ENCODE measurements at regions not wholly inside any gene's neighbourhood (a gene's known extent, or its start where the extent isn't known, plus 50 kb on each side); places are given as distances from the start of the nearest gene placed in this dataset.

DNA sequence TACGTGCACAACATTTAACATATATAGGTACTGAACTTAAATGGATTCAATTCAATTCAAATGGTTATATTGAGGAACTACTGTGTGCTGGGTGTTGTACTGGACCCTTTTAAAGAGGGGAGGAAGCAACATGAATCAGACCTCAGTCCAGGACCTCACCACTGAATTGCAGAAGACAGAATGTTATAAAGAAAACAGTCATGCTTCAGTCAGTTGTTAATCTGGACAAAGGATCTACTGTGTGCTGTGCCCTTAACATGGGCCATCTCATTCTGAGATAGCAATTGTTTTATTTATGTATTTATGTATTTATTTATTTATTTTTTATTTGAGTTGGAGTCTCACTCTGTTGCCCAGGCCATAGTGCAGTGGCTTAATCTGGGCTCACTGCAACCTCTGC, 240.1 kb downstream of the HAPSTR1 start:
- H3K4me1 ChIP-seq (ENCODE audit: control insufficient read depth in 2 of 2, insufficient read depth in 1 of 2, low read depth in 1 of 2, low read length in 2 of 2), result peaks cover 0 to 2% of the 10 kb centered on the region in 2 donors
- no peak overlapping the region for H3K4ac ChIP-seq (ENCODE audit: low read length)
- no peak overlapping the region for H3K4me2 ChIP-seq (ENCODE audit: insufficient read depth, low read length, poor library complexity, severe bottlenecking)
- no CpG with 5 or more reads among the region's 1 CpG for WGBS, 2 donors (ENCODE audit: extremely low coverage in 2 of 2, insufficient read length in 2 of 2, insufficient replicate concordance in 1 of 2)
- H2BK5ac ChIP-seq (ENCODE audit: low read length), result no peak overlapping the region
- no peak for DNase-seq (ENCODE audit: low spot score)
- H3K27ac ChIP-seq (replicated peaks; ENCODE audit: low read length), result no peak overlapping the region
- no peak overlapping the region for H4K8ac ChIP-seq (ENCODE audit: low read depth, low read length)
- H3K9ac ChIP-seq (ENCODE audit: low read depth, low read length, poor library complexity), result no peak overlapping the region
- no peak overlapping the region for H3K23ac ChIP-seq (ENCODE audit: low read depth, low read length, poor library complexity)
- no peak overlapping the region for H2AK5ac ChIP-seq (ENCODE audit: low read depth, low read length)
- H3K4me3 ChIP-seq (ENCODE audit: low read length in 2 of 2), result no peak overlapping the region
- H3K27me3 ChIP-seq (ENCODE audit: control insufficient read depth in 3 of 3, insufficient read depth in 3 of 3, low read depth in 1 of 3, low read length in 3 of 3), result peaks cover 0 to 12% (median 0%) of the 10 kb centered on the region in 3 experiments
- H2BK15ac ChIP-seq (ENCODE audit: low read length), result no peak overlapping the region
- H3K79me1 ChIP-seq (ENCODE audit: low read depth, low read length), result peaks cover 2% of the 10 kb centered on the region
- H2BK120ac ChIP-seq (ENCODE audit: low read depth, low read length), result no peak overlapping the region
- no peaks in the 10 kb centered on the region for H3K9me3 ChIP-seq (replicated peaks in 1 of 2; ENCODE audit: control insufficient read depth in 2 of 2, insufficient read depth in 1 of 2, low read depth in 1 of 2, low read length in 2 of 2)
- H2AFZ ChIP-seq (ENCODE audit: low read length), result no peak overlapping the region
- H2BK12ac ChIP-seq (ENCODE audit: low read length), result no peak overlapping the region
- H3K18ac ChIP-seq (ENCODE audit: low read length), result no peak overlapping the region
- H3K14ac ChIP-seq (ENCODE audit: low read length), result no peak overlapping the region
- no peaks in the 10 kb centered on the region for H3K36me3 ChIP-seq (replicated peaks in 1 of 2; ENCODE audit: control insufficient read depth in 2 of 2, insufficient read depth in 2 of 2, low read length in 2 of 2)
- no peak overlapping the region for H4K91ac ChIP-seq (ENCODE audit: low read depth, low read length, poor library complexity)

DNA sequence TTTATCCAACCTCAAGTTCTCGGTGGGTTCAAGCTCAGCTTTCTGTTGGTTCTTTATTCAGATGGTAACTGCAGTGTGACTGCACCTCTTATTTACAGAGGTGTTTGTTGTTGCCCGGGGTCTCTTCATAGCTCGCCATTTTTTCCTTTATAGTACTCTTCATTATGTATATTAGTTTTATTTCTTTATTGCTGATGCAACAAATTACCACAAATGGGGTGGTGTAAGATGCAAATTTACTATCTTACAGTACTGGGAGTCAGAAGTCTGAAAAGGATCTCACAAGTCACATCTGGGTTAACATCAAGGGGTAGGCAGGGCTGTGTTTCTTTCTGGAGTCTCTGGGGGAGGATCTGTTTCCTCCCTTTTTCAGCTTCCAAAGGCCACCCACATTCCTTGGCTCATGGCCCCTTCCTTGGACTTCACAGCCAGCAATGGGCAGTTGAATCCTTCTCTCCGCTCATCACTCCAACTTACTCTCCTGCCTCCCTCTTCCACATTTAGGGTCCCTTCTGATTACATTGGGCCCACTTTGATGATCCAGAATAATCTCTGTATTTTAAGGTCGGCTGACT, 241.2 kb downstream of the HAPSTR1 start:
- Histone ChIP-seq H3K18ac (ENCODE audit: low read length) (no peak overlapping the region), H3K4ac (ENCODE audit: low read length) (no peak overlapping the region), H3K27ac (replicated peaks; ENCODE audit: low read length) (no peak overlapping the region), H2BK120ac (ENCODE audit: low read depth, low read length) (no peak overlapping the region), H3K79me1 (ENCODE audit: low read depth, low read length) (peaks cover 1% of the 10 kb centered on the region), H2BK15ac (ENCODE audit: low read length) (no peak overlapping the region), H3K14ac (ENCODE audit: low read length) (no peak overlapping the region), H4K8ac (ENCODE audit: low read depth, low read length) (no peak overlapping the region), H3K36me3 (replicated peaks in 1 of 2; ENCODE audit: control insufficient read depth in 2 of 2, insufficient read depth in 2 of 2, low read length in 2 of 2) (no peaks in the 10 kb centered on the region), H2AFZ (ENCODE audit: low read length) (no peak overlapping the region), H3K9ac (ENCODE audit: low read depth, low read length, poor library complexity) (no peak overlapping the region), H3K4me2 (ENCODE audit: insufficient read depth, low read length, poor library complexity, severe bottlenecking) (no peak overlapping the region), H2BK12ac (ENCODE audit: low read length) (no peak overlapping the region), H2BK5ac (ENCODE audit: low read length) (no peak overlapping the region), H3K4me1 (ENCODE audit: control insufficient read depth in 2 of 2, insufficient read depth in 1 of 2, low read depth in 1 of 2, low read length in 2 of 2) (peaks cover 0 to 2% of the 10 kb centered on the region in 2 donors), H3K27me3 (ENCODE audit: control insufficient read depth in 3 of 3, insufficient read depth in 3 of 3, low read depth in 1 of 3, low read length in 3 of 3) (peaks cover 0 to 12% (median 0%) of the 10 kb centered on the region in 3 experiments), H3K23ac (ENCODE audit: low read depth, low read length, poor library complexity) (no peak overlapping the region), H2AK5ac (ENCODE audit: low read depth, low read length) (no peak overlapping the region), H4K91ac (ENCODE audit: low read depth, low read length, poor library complexity) (no peak overlapping the region), H3K4me3 (ENCODE audit: low read length in 2 of 2) (no peak overlapping the region), H3K9me3 (replicated peaks in 1 of 2; ENCODE audit: control insufficient read depth in 2 of 2, insufficient read depth in 1 of 2, low read depth in 1 of 2, low read length in 2 of 2) (no peaks in the 10 kb centered on the region)
- WGBS, 2 donors (ENCODE audit: extremely low coverage in 2 of 2, insufficient read length in 2 of 2, insufficient replicate concordance in 1 of 2), result no CpG with 5 or more reads among the region's 5 CpGs
- no peak for DNase-seq (ENCODE audit: low spot score)

DNA sequence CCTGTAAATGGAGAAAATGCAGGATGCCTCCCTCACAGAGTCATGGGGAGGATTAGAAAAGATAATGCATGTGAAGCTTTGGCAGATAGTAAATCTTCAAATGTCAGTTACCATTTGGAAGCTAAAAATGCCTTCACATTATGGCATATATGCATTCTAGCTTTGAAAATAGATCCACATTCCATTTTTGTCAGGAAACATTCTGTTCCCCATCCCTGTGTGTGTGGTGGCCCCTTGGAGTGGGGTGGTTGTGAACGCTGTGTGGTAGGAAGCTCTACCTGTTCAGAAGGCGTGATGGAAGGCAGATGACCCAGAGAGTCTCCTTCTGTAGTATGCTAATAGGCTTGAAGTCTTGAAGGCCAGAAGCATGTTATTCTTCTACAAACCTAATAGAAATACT, 242.0 kb downstream of the HAPSTR1 start:
- no peak overlapping the region for H2BK15ac ChIP-seq (ENCODE audit: low read length)
- peaks cover 0 to 12% (median 0%) of the 10 kb centered on the region in 3 experiments for H3K27me3 ChIP-seq (ENCODE audit: control insufficient read depth in 3 of 3, insufficient read depth in 3 of 3, low read depth in 1 of 3, low read length in 3 of 3)
- no peaks in the 10 kb centered on the region for H3K9me3 ChIP-seq (replicated peaks in 1 of 2; ENCODE audit: control insufficient read depth in 2 of 2, insufficient read depth in 1 of 2, low read depth in 1 of 2, low read length in 2 of 2)
- no peak overlapping the region for H3K4me3 ChIP-seq (ENCODE audit: low read length in 2 of 2)
- no peak overlapping the region for H3K23ac ChIP-seq (ENCODE audit: low read depth, low read length, poor library complexity)
- H2BK120ac ChIP-seq (ENCODE audit: low read depth, low read length), result no peak overlapping the region
- H3K14ac ChIP-seq (ENCODE audit: low read length), result no peak overlapping the region
- no peak overlapping the region for H4K91ac ChIP-seq (ENCODE audit: low read depth, low read length, poor library complexity)
- H3K79me1 ChIP-seq (ENCODE audit: low read depth, low read length), result no peaks in the 10 kb centered on the region
- H3K4me1 ChIP-seq (ENCODE audit: control insufficient read depth in 2 of 2, insufficient read depth in 1 of 2, low read depth in 1 of 2, low read length in 2 of 2), result no peaks in the 10 kb centered on the region
- no peak overlapping the region for H3K9ac ChIP-seq (ENCODE audit: low read depth, low read length, poor library complexity)
- H2BK5ac ChIP-seq (ENCODE audit: low read length), result no peak overlapping the region
- no peak overlapping the region for H2BK12ac ChIP-seq (ENCODE audit: low read length)
- no CpG with 5 or more reads among the region's 2 CpGs for WGBS, 2 donors (ENCODE audit: extremely low coverage in 2 of 2, insufficient read length in 2 of 2, insufficient replicate concordance in 1 of 2)
- H3K36me3 ChIP-seq (replicated peaks in 1 of 2; ENCODE audit: control insufficient read depth in 2 of 2, insufficient read depth in 2 of 2, low read length in 2 of 2), result no peaks in the 10 kb centered on the region
- H3K4ac ChIP-seq (ENCODE audit: low read length), result no peak overlapping the region
- no peak overlapping the region for H3K4me2 ChIP-seq (ENCODE audit: insufficient read depth, low read length, poor library complexity, severe bottlenecking)
- no peak overlapping the region for H2AFZ ChIP-seq (ENCODE audit: low read length)
- no peak for DNase-seq (ENCODE audit: low spot score)
- H4K8ac ChIP-seq (ENCODE audit: low read depth, low read length), result no peak overlapping the region
- no peak overlapping the region for H2AK5ac ChIP-seq (ENCODE audit: low read depth, low read length)
- H3K18ac ChIP-seq (ENCODE audit: low read length), result no peak overlapping the region
- no peak overlapping the region for H3K27ac ChIP-seq (replicated peaks; ENCODE audit: low read length)

DNA sequence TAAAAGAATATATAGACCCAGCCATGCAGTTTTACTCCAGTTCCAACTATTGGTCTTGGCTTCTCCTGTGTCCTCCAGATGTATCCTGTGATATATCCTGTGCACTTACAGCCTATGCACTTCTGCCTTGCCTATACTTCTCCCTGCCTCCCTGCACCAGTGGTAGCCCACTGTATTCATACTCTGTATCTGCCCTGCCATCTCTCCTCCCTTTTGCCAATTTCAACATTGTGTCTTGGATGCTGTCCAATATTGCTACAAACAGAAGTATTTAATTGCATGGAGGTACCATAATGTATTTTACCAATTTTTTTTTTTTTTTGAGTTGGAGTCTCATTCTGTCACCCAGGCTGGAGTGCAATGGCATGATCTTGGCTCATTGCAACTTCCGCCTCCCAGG, 242.7 kb downstream of the HAPSTR1 start:
- Histone ChIP-seq H3K18ac (ENCODE audit: low read length) (no peak overlapping the region), H2BK5ac (ENCODE audit: low read length) (no peak overlapping the region), H3K36me3 (replicated peaks in 1 of 2; ENCODE audit: control insufficient read depth in 2 of 2, insufficient read depth in 2 of 2, low read length in 2 of 2) (no peaks in the 10 kb centered on the region), H3K9me3 (replicated peaks in 1 of 2; ENCODE audit: control insufficient read depth in 2 of 2, insufficient read depth in 1 of 2, low read depth in 1 of 2, low read length in 2 of 2) (no peaks in the 10 kb centered on the region), H3K4me2 (ENCODE audit: insufficient read depth, low read length, poor library complexity, severe bottlenecking) (no peak overlapping the region), H3K9ac (ENCODE audit: low read depth, low read length, poor library complexity) (no peak overlapping the region), H3K79me1 (ENCODE audit: low read depth, low read length) (no peaks in the 10 kb centered on the region), H3K23ac (ENCODE audit: low read depth, low read length, poor library complexity) (no peak overlapping the region), H2BK15ac (ENCODE audit: low read length) (no peak overlapping the region), H3K27me3 (ENCODE audit: control insufficient read depth in 3 of 3, insufficient read depth in 3 of 3, low read depth in 1 of 3, low read length in 3 of 3) (peaks cover 0 to 12% (median 0%) of the 10 kb centered on the region in 3 experiments), H3K27ac (replicated peaks; ENCODE audit: low read length) (no peak overlapping the region), H3K14ac (ENCODE audit: low read length) (no peak overlapping the region), H3K4me1 (ENCODE audit: control insufficient read depth in 2 of 2, insufficient read depth in 1 of 2, low read depth in 1 of 2, low read length in 2 of 2) (no peaks in the 10 kb centered on the region), H3K4me3 (ENCODE audit: low read length in 2 of 2) (no peak overlapping the region), H2AFZ (ENCODE audit: low read length) (no peak overlapping the region), H3K4ac (ENCODE audit: low read length) (no peak overlapping the region), H2AK5ac (ENCODE audit: low read depth, low read length) (no peak overlapping the region), H4K8ac (ENCODE audit: low read depth, low read length) (no peak overlapping the region), H4K91ac (ENCODE audit: low read depth, low read length, poor library complexity) (no peak overlapping the region), H2BK120ac (ENCODE audit: low read depth, low read length) (no peak overlapping the region), H2BK12ac (ENCODE audit: low read length) (no peak overlapping the region)
- DNase-seq (ENCODE audit: low spot score), result no peak
- no CpG with 5 or more reads among the region's 1 CpG for WGBS, 2 donors (ENCODE audit: extremely low coverage in 2 of 2, insufficient read length in 2 of 2, insufficient replicate concordance in 1 of 2)

All from neuronal stem cell (in vitro differentiated cells).